SK-N-SH (cell line): ENCODE measurements at regions not wholly inside any gene's neighbourhood (a gene's known extent, or its start where the extent isn't known, plus 50 kb on each side); places are given as distances from the start of the nearest gene placed in this dataset.

Experiments used
- CTCF ChIA-PET: fragments of 300-600, 350-600 bp; formaldehyde crosslinking; extraction: SDS; loops from one replicate; lab custom pipeline; 2021; lab: Yijun Ruan, JAX
- POLR2A ChIA-PET: fragments of 350-600 bp; sonication (Branson Sonifier 250); formaldehyde crosslinking; extraction: SDS; loops from one replicate; lab custom pipeline; 2020; ENCODE audit warnings: antibody characterized with exemption, inconsistent platforms; lab: Yijun Ruan, JAX
- DNase-seq: peaks from one replicate; pipeline ENCODE4 v3.0.0; 2012
- H2AFZ ChIP-seq: fragments of 200-600 bp; sonication (generic); 2 replicates; pipeline ENCODE4 v1.8.1; 2016; ENCODE audit warnings: antibody characterized with exemption, mild to moderate bottlenecking, low read depth
- H3F3A ChIP-seq: fragments of 200-600 bp; sonication (generic); replicated peaks from 2 replicates; pipeline ENCODE3; 2016; ENCODE audit warnings: antibody characterized with exemption, mild to moderate bottlenecking; ENCODE audit not compliant: insufficient read depth
- H3K27ac ChIP-seq, 2 experiments: fragments of 200-500 bp in 1 of 2; fragments of 200-600 bp in 1 of 2; sonication (Bioruptor generic) in 1 of 2; sonication (generic), shearing (Covaris generic) in 1 of 2; 2 replicates each; pipeline versions ENCODE4 v1.5.1 to v1.6.1; 2014 to 2016; ENCODE audit warnings: low read depth in 2 of 2, inconsistent platforms in 1 of 2, low read length in 1 of 2, mild to moderate bottlenecking in 1 of 2, mixed read lengths in 1 of 2
- H3K27me3 ChIP-seq: fragments of 200-600 bp; sonication (generic), shearing (Covaris generic); 2 replicates; pipeline ENCODE4 v1.6.1; 2016; ENCODE audit warnings: mixed run types; ENCODE audit not compliant: insufficient read depth
- H3K36me3 ChIP-seq, 2 experiments: fragments of 200-500 bp in 1 of 2; fragments of 200-600 bp in 1 of 2; sonication (Bioruptor generic) in 1 of 2; sonication (generic) in 1 of 2; replicated peaks in 1 of 2; 2 replicates each; pipeline versions ENCODE3 to v1.5.1; 2014 to 2016; ENCODE audit warnings: low read length in 1 of 2, mild to moderate bottlenecking in 1 of 2; ENCODE audit not compliant: insufficient read depth in 2 of 2, control insufficient read depth in 1 of 2
- H3K4me1 ChIP-seq, 2 experiments: fragments of 200-500 bp in 1 of 2; fragments of 200-600 bp in 1 of 2; sonication (Bioruptor generic) in 1 of 2; sonication (generic), shearing (Covaris generic) in 1 of 2; 2 replicates each; pipeline versions ENCODE4 v1.5.1 to v1.6.1; 2014 to 2016; ENCODE audit warnings: low read depth in 1 of 2, low read length in 1 of 2, mixed run types in 1 of 2; ENCODE audit not compliant: insufficient read depth in 2 of 2, control insufficient read depth in 1 of 2
- H3K4me2 ChIP-seq: fragments of 200-600 bp; sonication (generic), shearing (Covaris generic); 2 replicates; pipeline ENCODE4 v1.6.1; 2017; ENCODE audit warnings: mixed run types
- H3K4me3 ChIP-seq, 2 experiments: fragments of 200-500 bp in 1 of 2; fragments of 200-600 bp in 1 of 2; sonication (Bioruptor generic) in 1 of 2; sonication (generic), shearing (Covaris generic) in 1 of 2; 2 replicates each; pipeline versions ENCODE4 v1.5.1 to v1.8.1; 2014 to 2016; ENCODE audit warnings: low read depth in 2 of 2, inconsistent platforms in 1 of 2, low read length in 1 of 2, mild to moderate bottlenecking in 1 of 2, mixed read lengths in 1 of 2, moderate library complexity in 1 of 2
- H3K79me2 ChIP-seq: fragments of 200-600 bp; sonication (generic); 2 replicates; pipeline ENCODE4 v1.8.1; 2017; ENCODE audit warnings: mild to moderate bottlenecking; ENCODE audit not compliant: insufficient read depth
- H3K9ac ChIP-seq: fragments of 200-600 bp; sonication (generic); 2 replicates; pipeline ENCODE4 v1.6.1; 2017; ENCODE audit warnings: mixed run types
- H3K9me2 ChIP-seq: fragments of 200-600 bp; sonication (generic); 2 replicates; pipeline ENCODE4 v1.6.1; 2017; ENCODE audit warnings: mixed run types
- H3K9me3 ChIP-seq: fragments of 200-600 bp; sonication (generic); 2 replicates; pipeline ENCODE4 v1.6.1; 2017; ENCODE audit warnings: mixed run types, mild to moderate bottlenecking, moderate library complexity
- H4K20me1 ChIP-seq: fragments of 200-600 bp; sonication (generic); 2 replicates; pipeline ENCODE4 v1.6.1; 2017; ENCODE audit warnings: mild to moderate bottlenecking, mixed run types; ENCODE audit not compliant: insufficient read depth
- CHD2 ChIP-seq: fragments of 150-350 bp; IDR thresholded peaks from 2 replicates; pipeline ENCODE4 v1.6.1; 2018; ENCODE audit warnings: low read length; ENCODE audit not compliant: partially characterized antibody
- EP300 ChIP-seq, 2 experiments: IDR thresholded peaks; 2 replicates each; pipeline versions ENCODE4 v1.4.0 to v1.6.1; 2012; ENCODE audit warnings: borderline replicate concordance in 1 of 2, low read depth in 1 of 2, low read length in 1 of 2
- EZH2phosphoT487 ChIP-seq: fragments of 200-600 bp; sonication (generic); IDR thresholded peaks from 2 replicates; pipeline ENCODE4 v1.6.1; 2017; ENCODE audit warnings: low read depth, mixed run types, mild to moderate bottlenecking, antibody characterized with exemption, moderate library complexity, borderline replicate concordance
- FOSL2 ChIP-seq: IDR thresholded peaks from 2 replicates; pipeline ENCODE4 v1.4.0; 2012; ENCODE audit warnings: low read depth, mild to moderate bottlenecking, moderate library complexity, borderline replicate concordance
- FOXM1 ChIP-seq: IDR thresholded peaks from 2 replicates; pipeline ENCODE4 v1.4.0; 2012; ENCODE audit warnings: low read depth, mild to moderate bottlenecking
- MAX ChIP-seq: IDR thresholded peaks from 2 replicates; pipeline ENCODE4 v1.4.0; 2012; ENCODE audit warnings: low read depth
- PBX3 ChIP-seq: IDR thresholded peaks from 2 replicates; pipeline ENCODE4; 2012
- RAD21 ChIP-seq: IDR thresholded peaks from 2 replicates; pipeline ENCODE4 v1.6.1; 2012; ENCODE audit warnings: mild to moderate bottlenecking, low read length
- RCOR1 ChIP-seq: fragments of 150-350 bp; IDR thresholded peaks from 2 replicates; pipeline ENCODE4 v1.6.1; 2017; ENCODE audit warnings: antibody characterized with exemption, low read length
- REST ChIP-seq: IDR thresholded peaks from 2 replicates; pipeline ENCODE4 v1.6.1; 2012; ENCODE audit warnings: mild to moderate bottlenecking, low read depth, low read length, moderate library complexity
- RFX5 ChIP-seq: IDR thresholded peaks from 2 replicates; pipeline ENCODE4 v1.6.1; 2012; ENCODE audit warnings: mild to moderate bottlenecking, improper control_type of control experiment, low read length
- TEAD4 ChIP-seq: IDR thresholded peaks from 2 replicates; pipeline ENCODE4 v1.4.0; 2012; ENCODE audit warnings: mild to moderate bottlenecking, borderline replicate concordance; ENCODE audit not compliant: insufficient read depth
- YY1 ChIP-seq: IDR thresholded peaks from 2 replicates; pipeline ENCODE4 v1.4.0; 2012; ENCODE audit warnings: low read depth, mild to moderate bottlenecking
- whole genome bisulfite sequencing: methylation state at CpG from one replicate; pipeline ENCODE4 v1.1.6; 2017; ENCODE audit warnings: low lambda C conversion rate; 5-methylcytosine and 5-hydroxymethylcytosine counted together
- TF ChIP-seq, protein P1 (sequence below): fragments of 150-350 bp; IDR thresholded peaks from 2 replicates; pipeline ENCODE4 v1.6.1; 2016; ENCODE audit warnings: mild to moderate bottlenecking, low read depth, low read length

DNA sequence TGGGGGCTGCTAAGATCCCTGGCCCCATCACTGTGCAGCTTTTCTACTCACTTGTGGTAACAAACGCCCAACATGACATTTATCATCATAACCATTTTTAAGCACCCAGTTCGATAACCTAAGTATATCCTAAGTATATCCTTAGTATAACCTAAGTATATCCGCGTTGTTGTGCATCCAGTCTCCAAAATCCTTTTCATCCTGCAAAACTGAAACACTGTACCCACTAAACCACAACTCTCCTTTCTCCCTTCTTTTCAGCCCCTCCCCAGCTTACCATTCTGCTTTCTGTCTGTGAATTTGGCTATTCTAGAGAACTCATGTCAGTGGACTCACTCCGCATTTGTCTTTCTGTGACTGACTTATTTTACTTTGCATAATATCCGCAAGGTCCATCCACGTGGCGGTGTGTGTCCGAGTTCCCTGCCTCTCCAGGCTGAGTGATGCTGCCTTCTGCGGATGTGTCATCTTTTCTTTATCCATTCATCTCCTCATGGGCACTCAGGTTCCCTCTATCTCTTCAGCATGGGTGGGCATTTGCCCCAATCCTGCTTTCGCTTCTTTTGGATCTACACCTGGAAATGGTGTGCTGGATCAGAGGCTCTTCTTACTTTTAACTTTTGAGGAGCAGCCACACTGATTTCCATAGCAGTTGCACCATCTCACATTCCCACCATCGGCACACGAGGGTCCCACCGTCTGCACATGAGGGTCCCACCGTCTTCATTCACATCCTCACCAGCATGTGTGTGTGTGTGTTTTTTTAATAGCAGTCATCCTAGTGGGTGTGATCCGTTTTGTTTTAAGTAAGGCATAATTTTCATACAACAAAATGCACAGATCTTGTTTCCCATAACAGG, 82.4 kb upstream of the CLDN5 start:
- no peaks in the 10 kb centered on the region for H3K79me2 ChIP-seq
- H3K4me1 ChIP-seq: no peaks in the 10 kb centered on the region
- peaks cover 28% of the 10 kb centered on the region for H3K27me3 ChIP-seq
- no peaks in the 10 kb centered on the region for H3K9me3 ChIP-seq
- H3K27ac ChIP-seq: no peak overlapping the region
- H4K20me1 ChIP-seq: no peaks in the 10 kb centered on the region
- no peak for DNase-seq
- H3K9me2 ChIP-seq: no peaks in the 10 kb centered on the region
- H3F3A ChIP-seq: no peaks in the 10 kb centered on the region
- no peak overlapping the region for H3K9ac ChIP-seq
- no peak overlapping the region for H3K4me3 ChIP-seq
- ChIA-PET CTCF (interaction anchor here (1.5 kb wide), 1 partner anchor 23 kb away, joined by 7 read pairs; no protein-coding TSS in a partner anchor), POLR2A (no interaction called here)
- no peak overlapping the region for H2AFZ ChIP-seq
- 62% methylated on average over 16 of the region's 16 CpGs for WGBS
- TF ChIP-seq PBX3: no peak
- TF ChIP-seq EP300 (IDR thresholded peaks at IDR 0.05; ENCODE audit: borderline replicate concordance in 1 of 2, low read depth in 1 of 2, low read length in 1 of 2): no peak
- TF ChIP-seq TEAD4: no peak
- no peak for TF ChIP-seq EZH2phosphoT487
- no peak for TF ChIP-seq RFX5
- TF ChIP-seq MAX: no peak
- TF ChIP-seq RCOR1: no peak
- TF ChIP-seq RAD21: no peak
- TF ChIP-seq REST: no peak
- no peak for TF ChIP-seq FOSL2
- TF ChIP-seq, protein P1, sequence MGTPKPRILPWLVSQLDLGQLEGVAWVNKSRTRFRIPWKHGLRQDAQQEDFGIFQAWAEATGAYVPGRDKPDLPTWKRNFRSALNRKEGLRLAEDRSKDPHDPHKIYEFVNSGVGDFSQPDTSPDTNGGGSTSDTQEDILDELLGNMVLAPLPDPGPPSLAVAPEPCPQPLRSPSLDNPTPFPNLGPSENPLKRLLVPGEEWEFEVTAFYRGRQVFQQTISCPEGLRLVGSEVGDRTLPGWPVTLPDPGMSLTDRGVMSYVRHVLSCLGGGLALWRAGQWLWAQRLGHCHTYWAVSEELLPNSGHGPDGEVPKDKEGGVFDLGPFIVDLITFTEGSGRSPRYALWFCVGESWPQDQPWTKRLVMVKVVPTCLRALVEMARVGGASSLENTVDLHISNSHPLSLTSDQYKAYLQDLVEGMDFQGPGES: no peak
- no peak for TF ChIP-seq CHD2
- no peak for TF ChIP-seq YY1
- TF ChIP-seq FOXM1: no peak
- no peak overlapping the region for H3K4me2 ChIP-seq
- no peaks in the 10 kb centered on the region for H3K36me3 ChIP-seq
